ENCODE measurements at regions not wholly inside any gene's neighbourhood (a gene's known extent, or its start where the extent isn't known, plus 50 kb on each side); places are given as distances from the start of the nearest gene placed in this dataset.
"Not testable (repeated sequence)": the region's sequence is repeated elsewhere in the genome, so short reads cannot be mapped to it uniquely, and the experiment has no call there.

DNA sequence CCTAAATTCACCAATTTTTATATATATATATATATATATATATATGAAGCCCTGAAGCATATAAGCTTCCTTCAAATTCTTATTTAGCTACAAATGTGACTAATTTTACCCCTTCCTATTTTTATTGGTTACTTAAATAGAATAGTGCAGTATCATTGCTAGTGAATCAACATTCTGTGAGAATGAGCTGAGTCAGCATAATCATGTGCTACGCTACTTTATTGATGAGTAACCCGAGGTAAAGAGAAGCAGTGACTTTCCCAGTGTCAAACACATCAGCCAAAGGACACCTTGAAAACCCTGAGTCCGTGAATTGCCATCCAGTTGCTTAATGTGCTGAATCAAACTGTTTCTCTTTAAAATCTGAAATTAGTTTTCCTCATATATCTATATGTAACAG, 546.2 kb downstream of the DMRTA1 start:
- no peak for DNase-seq (ENCODE audit: low spot score)

- no peak for DNase-seq (ENCODE audit: low spot score)
Observed at GRCh38 chr9:22997923-22998322, 551.3 kb downstream of the DMRTA1 start.

DNA sequence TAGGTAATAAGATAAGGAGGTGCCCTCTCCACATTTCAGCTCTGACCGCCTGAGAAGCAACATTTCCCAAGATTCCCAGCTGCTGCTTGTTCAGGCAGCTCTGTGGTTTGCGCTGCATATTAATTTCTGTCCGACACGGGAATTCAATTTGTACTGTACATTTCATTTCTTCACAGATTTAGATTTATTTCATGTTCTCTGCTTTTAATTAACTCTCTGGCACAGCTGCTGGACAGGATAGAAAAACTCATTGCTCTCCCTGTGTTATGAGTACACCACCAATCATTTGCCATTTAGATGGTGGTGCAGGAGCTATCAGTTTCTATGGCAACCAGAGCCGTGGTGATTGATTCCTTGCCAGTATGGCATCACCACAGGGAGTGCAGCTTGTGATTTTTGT, 558.5 kb downstream of the DMRTA1 start:
- DNase-seq (ENCODE audit: low spot score) = no peak

DNA sequence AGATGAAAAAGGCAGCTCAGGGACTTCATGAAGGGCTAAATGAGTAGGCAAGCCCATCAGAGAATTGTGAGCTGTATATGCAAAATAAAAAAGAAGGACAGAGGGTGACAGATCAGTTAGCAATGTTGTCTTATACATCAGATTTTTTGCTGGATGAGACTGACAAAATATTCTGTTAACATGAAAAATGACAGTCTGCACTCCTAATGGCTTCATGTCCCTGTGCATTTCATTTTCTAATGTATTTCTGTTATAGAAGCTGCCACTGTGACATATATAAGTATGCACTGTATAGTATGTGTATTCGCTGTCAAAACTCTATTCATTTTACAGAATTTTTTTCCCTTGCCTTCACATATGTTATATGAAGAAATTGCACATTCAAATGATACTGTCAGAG, 559.5 kb downstream of the DMRTA1 start:
- DNase-seq (ENCODE audit: low spot score) = no peak

- no peak for DNase-seq (ENCODE audit: low spot score)
Observed at GRCh38 chr9:23011669-23012068, 565.0 kb downstream of the DMRTA1 start.

- no peak for DNase-seq (ENCODE audit: low spot score)
Observed at GRCh38 chr9:23015557-23015956, 568.9 kb downstream of the DMRTA1 start.

- no peak for DNase-seq (ENCODE audit: low spot score)
Observed at GRCh38 chr9:23036416-23036815, 589.8 kb downstream of the DMRTA1 start.

DNA sequence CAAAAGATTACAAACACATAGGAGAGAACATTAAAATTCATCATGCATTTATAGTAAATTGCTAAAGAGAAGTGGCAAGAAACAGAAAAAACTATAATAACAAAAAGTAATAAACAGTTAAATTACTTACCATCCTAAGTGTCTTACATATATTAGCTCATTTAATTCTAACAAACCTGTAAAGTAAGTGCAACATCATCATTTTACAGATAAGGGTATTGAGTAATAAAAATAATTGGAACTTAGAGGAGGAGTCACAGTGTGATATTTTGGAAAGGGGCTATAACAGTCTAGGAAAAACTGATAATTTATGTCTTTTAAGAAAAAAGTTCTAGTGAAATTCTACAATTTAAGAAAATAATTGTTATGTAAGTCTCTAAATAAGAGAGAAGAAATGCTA, 592.8 kb downstream of the DMRTA1 start:
- no peak for DNase-seq (ENCODE audit: low spot score)

- DNase-seq (ENCODE audit: low spot score) = no peak
Observed at GRCh38 chr9:23041466-23041865, 594.8 kb downstream of the DMRTA1 start.

DNA sequence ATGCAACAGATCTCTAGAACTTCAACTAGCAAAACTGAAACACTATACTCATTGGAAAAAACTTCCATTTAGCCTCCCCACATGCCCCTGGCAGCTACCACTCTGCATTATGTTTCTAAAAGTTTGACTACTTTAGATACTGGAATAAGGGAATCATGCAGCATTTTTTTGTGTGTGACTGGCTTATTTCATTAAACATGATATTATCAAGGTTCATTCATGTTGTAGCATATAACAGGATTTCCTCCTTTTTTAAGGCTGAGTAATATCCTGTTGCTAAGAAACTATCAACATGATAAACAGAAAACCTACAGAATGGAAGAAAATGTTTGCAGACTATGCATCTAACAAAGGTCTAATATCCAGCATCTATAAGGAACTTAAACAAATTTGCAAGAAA, 597.9 kb downstream of the DMRTA1 start:
- no peak for DNase-seq (ENCODE audit: low spot score)

- DNase-seq (ENCODE audit: low spot score) = not testable (repeated sequence)
Observed at GRCh38 chr9:23046026-23046425, 599.4 kb downstream of the DMRTA1 start.

DNA sequence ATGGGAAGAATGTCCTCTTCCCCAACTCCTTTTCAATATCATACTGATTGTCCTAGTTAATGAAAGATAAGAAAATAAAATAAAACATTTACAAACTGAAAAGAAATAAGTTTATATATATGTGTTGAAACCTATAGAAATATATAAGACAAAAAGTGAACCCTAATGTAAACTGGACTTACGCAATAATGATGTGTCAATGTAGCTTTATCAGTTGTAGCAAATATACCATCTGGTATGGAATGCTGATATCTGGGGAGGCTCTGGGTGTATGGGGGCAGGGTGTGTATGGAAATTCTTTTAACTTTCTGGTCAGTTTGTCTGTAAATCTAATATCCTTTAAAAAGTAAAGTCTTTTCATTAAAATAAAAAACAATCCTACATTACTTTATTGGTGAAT, 603.9 kb downstream of the DMRTA1 start:
- no peak for DNase-seq (ENCODE audit: low spot score)

GRCh38 chr9:23073136-23073535, 626.5 kb downstream of the DMRTA1 start:
- DNase-seq (ENCODE audit: low spot score) = no peak

DNA sequence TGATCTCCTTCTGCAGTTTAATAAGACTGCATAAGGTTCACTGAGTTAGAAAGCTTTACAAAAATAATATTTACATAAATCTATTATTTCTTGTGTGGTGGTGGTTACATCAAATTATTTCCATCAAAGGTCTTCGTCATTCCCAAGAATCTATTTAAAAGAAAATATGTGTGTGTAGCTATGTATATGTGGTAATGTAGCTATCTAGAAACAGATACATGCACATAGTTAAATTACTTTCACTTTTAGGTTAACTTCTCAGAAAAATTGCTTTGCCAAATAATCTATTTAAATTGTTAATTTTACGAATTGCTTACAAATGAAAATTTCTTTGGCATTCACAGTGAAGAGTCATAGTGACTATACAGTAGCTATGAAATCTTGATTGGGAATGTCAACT, 633.2 kb downstream of the DMRTA1 start:
- DNase-seq (ENCODE audit: low spot score) = no peak

DNA sequence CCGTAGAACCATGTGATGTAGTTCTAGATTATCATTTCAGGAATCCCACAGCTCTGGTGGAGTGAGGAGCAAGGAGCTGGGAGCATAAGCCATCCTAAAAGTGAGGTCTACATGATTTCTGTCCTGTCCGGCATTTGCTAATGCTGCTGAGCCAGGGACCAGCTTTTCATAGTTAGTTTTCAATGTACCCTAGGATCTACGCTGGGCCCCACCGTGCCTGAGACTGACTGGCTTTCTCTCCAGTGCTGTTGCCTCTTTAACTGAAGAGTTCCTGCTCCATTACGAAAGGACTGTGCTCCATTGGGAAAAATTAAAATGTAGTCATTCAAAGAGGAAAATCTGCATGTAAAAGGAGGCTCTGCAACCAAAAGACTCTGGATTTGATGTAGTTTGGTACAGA, 634.8 kb downstream of the DMRTA1 start:
- no peak for DNase-seq (ENCODE audit: low spot score)

DNA sequence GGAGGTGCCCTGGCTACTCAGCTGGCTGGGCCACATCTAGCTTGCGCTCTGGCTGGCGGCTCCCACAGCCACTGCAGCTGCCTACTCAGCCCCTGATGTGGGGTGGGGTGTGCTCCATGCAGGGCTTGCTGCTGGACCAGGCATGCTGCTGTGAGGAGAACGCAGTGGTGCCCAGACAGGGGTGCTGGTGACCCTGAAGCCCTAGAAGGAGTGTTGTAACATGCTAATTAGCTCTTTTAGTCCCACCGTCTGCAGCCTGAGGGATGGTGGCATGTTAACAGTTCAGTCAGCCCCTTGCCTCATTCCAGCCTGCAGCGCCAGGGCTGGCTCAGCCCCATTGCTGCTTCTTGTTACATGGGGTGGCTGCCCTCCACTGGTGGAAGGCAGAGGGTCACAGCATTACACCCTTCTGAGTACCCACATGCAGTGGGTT, 642.3 kb downstream of the DMRTA1 start:
- DNase-seq (ENCODE audit: low spot score) = peak; percentile 4

GRCh38 chr9:23117616-23118015, 671.0 kb downstream of the DMRTA1 start:
- DNase-seq (ENCODE audit: low spot score) = peak; percentile 7

GRCh38 chr9:23120630-23121029, 674.0 kb downstream of the DMRTA1 start:
- DNase-seq (ENCODE audit: low spot score) = no peak

DNA sequence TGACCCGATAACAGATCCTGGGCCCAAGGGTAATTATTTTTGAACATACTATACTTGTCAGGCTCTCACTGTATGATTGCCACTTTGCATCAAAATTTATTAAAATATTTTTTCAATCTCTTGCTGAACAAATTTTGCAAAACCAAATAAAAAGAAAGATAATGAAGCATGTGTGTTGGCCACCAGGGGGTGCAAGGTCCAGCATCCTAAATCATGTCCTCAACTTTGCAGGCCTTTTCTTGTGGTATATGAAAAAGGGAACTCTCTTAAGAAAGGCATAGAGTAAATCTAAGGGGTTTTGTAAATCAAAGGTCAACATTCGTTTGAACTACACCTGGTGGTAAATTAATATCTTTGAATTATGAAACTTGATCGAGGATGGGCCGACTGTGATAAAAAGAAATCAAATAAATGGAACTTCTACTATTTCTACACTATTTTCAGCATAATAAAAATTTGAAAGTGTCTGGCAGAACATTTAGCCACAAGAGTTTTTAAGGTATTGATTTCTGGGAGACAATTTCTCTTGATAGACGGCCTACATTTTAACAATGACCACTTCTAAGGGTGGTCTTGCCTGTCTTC, 676.5 kb downstream of the DMRTA1 start:
- no peak for DNase-seq (ENCODE audit: low spot score)

- DNase-seq (ENCODE audit: low spot score) = no peak
Observed at GRCh38 chr9:23145467-23145866, 680.6 kb downstream of the ELAVL2 start.

DNA sequence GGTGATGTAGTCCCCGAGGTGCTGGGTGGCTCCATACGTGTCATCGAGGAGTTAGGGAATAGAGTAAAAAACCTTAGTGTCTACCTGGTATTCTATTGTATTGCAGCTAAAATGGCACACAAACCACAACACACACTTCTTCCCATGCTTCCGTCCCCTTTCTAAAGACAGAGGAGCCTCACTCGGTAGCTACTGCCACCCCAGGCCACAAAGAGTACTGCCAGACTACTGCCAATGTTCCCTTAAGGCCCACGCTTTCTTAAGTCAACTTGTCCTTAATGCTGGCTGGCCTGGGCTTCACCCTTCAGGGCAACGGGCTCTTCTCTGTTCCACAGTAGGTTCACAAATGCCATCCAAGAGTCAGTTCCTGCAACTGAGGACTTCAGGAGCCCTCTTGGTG, 673.0 kb downstream of the ELAVL2 start:
- DNase-seq (ENCODE audit: low spot score) = no peak

GRCh38 chr9:23160491-23160890, 665.5 kb downstream of the ELAVL2 start:
- DNase-seq (ENCODE audit: low spot score) = no peak

DNA sequence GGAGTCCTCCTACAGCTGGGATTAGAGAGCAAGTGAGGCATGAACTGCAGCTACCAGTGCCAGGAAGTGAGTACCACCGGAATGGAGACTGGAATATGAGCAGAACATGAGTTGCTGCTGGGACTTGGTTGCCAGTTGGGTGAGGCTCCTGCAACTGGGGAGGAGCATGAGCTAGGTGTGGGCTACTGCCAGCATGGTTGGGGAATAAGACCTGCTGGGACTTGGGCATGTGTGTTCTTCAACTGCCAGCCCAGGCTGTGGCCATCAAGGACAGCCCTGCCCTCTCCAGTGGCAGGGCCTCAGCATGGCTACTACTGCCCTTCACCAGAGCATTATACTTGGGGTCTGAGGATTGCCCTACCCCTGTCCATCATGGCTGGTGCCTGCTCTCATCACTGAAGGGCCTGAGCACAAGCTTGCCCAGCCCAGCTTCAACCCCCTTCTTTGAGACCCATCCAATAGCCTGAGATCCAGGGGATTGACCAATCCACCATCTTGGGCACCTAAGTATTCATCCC, 665.0 kb downstream of the ELAVL2 start:
- no peak for DNase-seq (ENCODE audit: low spot score)

DNA sequence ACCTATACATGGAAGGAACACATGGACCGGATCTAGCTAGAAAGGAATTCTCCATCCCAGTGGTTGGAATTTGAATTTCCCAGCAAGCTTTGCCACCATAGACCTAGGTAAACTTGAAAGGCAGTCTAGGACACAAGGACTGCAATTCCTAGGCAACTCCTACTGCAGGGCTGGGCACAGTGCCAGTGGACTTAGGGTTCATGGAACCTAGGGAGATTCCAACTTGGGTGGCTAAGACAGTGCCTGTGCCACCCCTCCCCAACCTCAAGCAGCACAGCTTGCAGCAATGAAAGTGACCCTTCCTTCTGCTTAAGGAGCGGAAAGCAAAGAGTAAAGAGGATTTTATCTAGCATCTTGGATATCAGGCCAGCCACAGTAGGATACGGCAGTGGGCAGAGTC, 663.3 kb downstream of the ELAVL2 start:
- no peak for DNase-seq (ENCODE audit: low spot score)

- DNase-seq (ENCODE audit: low spot score) = no peak
Observed at GRCh38 chr9:23171479-23171878, 654.6 kb downstream of the ELAVL2 start.

Data from hepatic stellate cell (primary cell).